Fibroblast of skin of scalp (primary cell): ENCODE measurements at regions not wholly inside any gene's neighbourhood (a gene's known extent, or its start where the extent isn't known, plus 50 kb on each side); places are given as distances from the start of the nearest gene placed in this dataset.

ENCODE experiments used
- DNase-seq: peaks from one replicate; pipeline ENCODE4 v3.0.0-alpha.2; 2013

DNA sequence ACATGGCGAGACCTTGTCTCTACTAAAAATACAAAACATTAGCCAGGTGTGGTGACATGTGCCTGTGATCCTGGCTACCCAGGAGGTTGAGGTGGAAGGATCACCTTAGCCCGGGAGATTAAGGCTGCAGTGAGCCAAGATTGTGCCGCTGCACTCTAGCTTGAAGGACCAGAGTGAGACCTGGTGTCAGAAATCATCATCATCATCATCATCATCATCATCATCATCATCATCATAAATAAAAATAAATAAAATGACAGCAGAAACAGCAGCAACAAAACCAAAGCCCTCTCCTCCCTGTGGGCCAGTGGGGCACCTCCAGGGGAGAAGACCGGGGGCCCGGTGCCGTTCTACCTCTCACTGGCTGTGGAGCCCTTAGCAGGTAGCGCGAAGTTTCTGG lies 281.9 kb upstream of the CRY1 start:
- no peak for DNase-seq

DNA sequence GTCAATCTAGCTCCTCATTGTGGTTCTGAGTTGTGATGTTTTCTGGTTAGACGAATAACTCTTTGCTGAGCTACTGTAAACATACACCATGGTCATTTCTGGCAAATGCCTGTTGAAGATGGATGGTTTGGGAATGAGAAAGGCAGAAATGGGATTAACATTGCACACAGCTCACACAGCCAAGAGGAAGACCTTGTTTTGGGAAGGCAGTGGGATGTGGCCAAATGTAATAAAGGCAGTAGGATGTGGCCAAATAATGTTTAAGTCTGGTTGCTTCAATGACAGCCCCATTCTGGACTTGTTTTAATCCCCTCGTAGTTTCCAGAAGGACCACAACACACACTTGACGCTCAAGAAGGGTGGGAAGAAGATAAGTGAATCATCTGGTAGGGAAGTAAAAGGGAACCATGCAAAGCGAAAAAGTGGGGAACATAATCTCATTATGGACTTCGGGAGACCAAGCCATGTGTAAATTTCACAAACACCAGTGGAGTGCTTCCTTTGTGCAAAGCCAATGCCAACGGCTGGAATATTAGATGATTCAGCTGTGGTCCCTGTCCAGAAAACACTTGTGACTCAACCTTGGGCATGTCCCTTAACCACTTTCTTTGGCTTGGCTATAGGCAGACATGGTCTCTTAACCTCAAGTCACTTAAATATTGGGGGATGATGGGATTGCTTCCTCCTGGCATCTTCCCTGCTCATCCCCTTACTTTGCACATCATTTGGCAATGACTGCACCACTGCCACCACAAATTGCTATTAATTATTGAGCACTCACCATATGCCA lies 284.4 kb upstream of the CRY1 start:
- DNase-seq, result peak; percentile 21

DNA sequence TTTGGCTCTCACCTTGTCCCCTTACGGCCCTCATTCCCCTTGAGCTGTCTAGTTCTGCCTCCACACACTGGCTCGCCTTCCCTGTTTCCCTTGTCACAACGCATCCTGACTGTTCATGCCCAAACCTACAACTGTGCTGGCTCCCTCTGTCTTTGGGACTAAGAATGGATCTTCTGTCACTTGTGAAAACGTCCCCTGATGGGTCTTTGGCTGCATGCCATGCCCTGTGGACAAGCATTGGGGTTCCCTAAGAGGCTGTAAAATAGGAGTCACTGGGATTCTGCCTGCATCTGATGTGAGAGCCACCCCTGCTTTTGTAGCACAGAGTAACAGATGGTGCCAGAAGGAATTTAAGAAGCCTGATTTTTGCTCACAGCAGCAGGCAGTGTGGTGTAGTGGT lies 285.3 kb upstream of the CRY1 start:
- no peak for DNase-seq

DNA sequence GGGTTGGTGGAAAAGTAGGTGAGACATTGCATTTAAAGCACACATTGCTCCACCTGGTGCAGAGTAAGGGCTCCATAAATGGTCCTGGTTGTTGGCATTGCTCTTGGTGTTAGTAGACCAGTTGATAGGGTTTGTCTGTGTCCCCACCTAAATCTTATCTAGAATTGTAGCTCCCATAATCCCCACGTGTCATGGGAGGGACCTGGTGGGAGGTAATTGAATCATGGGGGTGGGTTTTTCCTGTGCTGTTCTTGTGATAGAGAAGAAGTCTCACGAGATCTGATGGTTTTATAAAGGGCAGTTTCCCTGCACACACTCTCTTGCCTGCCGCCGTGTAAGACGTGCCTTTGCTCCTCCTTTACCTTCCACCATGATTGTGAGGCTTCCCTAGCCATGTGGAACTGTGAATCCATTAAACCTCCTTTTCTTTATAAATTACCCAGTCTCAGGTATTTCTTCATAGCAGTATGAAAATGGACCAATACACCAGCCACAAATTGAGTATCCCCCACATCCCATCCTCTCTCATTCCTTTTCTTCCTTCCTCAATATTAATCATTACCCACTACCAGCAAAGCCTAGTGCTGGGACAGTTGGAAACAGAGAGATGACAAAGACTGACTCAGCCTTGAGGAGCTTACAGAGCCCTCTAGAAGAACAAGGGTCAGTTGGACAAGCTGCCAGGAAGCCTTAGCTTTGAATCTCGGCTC lies 285.9 kb upstream of the CRY1 start:
- peak; percentile 17 for DNase-seq

DNA sequence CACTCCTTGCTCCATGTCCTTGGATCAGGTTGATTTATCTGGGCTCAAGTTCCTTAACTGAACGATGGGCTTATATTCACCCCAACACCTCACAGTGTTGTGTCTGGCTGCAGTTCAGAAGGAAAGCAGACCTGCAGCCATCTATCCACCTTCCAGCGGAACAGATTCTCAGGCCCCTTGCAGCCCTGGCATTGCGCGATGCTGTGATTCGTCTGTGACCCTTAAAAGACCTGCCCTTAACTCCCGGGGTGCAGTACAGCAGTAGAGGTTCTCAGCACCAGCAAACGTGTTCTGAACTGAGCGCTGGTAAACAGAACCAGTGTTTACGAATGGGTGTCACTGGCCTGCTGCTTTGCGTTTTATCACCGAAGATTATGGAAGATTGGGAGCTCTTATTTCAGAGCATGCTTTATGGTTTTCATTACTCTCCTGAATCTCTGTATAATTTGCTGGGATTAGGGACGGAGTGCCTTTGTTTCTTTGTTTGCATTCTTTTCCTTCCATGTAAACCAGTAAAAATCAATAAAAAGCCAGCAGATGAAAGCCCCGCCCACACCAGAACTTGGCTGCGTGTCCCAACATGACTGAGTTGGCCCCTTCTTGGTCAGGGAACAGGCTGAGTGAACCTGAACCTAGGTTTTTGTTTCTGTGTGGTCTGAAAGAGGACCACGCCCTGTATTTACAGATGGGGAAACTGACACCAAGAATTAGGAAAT lies 286.7 kb upstream of the CRY1 start:
- DNase-seq, result peak; percentile 26

DNA sequence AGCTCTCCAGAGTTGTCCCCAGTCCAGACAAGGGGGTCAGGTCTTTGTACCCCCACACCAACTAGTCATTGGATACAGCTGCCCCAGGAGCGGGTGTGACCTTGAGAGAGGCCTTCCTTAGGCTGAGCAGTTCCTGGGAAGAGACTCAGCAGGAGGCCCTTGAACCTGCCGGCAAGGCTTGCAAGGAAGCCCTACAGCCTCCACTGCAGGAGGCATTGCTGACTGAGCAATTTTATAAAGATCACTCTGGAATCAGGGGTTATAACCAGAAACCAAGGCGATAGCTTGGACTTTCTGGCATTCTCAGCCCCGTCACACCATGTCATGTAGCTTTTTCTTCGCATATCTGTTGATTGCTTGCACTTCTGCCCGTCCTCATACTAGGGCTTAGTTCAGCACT lies 291.3 kb upstream of the CRY1 start:
- DNase-seq, result no peak

DNA sequence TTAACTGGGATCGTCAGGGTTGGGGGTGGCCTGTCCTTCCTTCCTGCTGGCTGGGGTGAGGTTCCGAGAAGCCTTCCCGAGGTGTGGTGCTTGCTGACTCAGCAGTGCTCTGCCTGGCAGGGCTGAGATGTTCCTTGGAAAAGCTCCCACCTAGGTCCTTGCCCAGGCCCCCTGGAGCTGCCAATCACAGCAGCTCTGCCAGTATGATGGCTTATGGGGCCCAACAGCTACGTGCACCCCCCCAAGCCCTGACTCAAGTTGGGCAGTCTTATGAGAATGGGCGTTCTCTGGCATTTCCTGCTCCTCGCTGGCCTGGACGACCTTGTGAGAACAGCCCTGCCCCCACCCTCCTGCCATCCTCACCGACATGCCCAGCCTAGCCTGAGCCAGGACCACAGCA lies 292.2 kb upstream of the CRY1 start:
- DNase-seq, result peak; percentile 22

DNA sequence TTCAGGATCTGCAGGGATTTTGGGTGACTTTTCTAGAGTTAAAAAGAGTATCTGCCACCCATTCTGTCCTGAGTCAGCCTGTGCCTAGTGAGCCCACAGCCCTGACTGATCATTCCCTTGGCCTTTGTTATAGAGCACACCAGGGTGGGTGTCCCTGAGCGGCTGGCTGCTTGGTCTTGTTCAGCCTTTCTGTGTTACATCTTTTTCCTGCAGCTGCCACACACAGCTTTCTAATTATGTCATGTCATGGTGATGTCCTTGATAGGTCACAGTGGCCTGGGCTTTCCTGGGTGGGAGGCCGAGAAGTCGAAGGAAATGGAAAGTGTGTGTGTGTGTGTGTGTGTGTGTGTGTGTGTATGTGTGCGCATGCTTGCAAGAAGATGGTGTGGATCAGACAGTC lies 293.2 kb upstream of the CRY1 start:
- no peak for DNase-seq

DNA sequence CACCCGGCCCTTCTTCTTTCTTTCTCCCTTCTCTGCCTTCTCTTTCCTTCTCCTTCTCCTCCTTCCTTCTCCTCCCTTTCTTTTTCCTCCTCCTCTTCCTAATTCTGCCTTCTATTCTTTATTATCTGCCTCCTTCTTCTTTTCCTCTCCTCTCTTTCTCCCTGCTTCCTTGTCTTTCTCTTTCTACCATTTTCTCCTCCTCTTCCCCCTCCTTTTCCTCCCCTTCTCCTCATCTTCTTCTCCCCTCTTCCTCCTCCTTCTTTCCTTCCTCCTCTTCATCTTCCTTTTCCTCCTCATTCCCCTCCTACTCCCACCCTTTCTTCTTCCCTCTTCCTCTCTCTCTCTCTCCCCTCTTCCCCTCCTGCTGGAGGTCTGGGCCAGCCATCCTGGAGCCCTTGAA lies 294.9 kb upstream of the CRY1 start:
- DNase-seq, result no peak

DNA sequence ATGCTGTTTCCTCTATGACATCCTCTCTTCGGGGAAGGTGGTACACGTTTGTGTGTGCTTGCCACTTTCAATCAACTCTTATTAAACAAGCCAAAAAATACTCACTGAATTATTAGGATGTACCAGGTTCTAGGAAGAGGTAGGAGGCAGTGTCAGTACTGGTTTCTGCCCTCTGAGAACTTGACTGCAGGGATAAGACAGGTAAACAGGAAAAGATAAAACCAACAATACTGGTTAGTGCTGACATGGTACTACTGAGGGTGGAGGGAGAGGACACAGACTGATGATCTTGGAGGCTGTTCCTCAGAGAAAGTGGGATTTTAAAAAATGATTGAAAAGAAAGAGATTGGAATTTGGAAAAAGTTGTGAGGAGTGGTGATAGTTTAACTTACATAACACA lies 295.2 kb upstream of the PWP1 start:
- no peak for DNase-seq

DNA sequence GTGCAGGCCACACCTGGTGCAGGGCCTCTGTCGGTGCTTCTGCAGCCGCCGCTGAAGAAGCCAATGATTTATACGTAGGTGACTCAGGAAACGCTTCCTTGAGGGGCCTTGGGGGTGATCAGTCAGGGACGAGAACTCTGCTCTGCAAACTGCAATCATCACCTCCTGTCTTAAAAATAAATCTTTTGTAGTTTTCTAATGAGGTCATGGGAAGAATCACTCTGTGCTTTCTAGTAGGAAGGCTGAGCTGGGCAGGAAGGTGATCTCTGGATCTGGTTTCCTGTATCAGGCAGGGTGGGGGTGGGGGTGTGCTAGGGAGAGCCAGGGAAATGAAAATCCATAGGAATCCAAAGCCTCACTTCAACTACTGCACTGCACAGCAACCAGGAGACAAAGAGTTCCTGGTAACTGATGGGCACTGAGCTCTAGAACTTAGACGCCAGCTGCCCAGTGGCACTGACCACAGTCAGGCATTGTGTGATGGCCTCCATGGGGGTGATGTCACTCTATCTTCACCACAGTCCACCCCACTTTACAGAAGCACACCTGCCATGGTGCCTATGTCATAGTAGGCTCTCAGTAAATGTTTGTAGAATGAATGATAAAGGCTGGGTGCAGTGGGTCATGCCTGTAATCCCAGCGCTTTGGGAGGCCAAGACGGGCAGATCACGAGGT lies 292.4 kb upstream of the PWP1 start:
- no peak for DNase-seq

DNA sequence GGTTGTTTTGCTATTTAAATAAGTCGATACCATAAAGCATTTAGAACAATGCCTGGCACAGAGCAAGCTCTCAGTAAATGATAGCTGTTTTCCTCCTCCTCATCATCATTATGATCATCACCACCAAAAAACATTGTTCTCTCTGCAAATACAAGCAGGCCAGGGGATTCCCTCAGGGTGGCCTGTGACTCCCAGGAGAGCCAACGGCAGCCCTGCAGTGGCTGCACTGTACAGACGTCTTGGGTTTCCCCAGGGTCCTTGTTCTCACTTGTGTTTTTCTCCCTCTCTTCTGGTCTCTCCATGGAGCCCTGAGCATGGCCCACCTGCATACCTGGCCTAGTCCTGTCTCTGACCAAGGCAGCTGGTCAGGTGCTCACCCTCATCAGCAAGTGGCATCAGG lies 290.9 kb upstream of the PWP1 start:
- DNase-seq, result no peak

DNA sequence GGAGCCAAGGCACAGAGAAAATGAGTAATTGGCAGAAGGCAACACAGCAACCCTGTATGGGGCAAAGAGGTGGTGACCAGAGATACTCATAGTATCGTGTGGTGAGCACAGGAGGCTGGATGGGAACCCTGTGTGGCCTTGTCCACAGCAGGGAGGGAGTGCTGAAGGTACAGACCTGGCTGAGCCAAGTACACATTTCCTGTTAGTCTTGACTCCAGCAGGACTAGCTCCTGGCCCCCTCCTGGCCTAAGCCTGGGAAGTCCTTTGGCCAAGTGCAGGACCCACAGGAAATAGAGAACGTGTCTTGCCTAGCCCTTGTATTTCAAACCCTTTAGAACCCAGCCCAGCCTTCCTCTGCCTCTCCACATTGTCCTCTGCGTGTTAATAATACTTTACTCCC lies 289.8 kb upstream of the PWP1 start:
- no peak for DNase-seq

DNA sequence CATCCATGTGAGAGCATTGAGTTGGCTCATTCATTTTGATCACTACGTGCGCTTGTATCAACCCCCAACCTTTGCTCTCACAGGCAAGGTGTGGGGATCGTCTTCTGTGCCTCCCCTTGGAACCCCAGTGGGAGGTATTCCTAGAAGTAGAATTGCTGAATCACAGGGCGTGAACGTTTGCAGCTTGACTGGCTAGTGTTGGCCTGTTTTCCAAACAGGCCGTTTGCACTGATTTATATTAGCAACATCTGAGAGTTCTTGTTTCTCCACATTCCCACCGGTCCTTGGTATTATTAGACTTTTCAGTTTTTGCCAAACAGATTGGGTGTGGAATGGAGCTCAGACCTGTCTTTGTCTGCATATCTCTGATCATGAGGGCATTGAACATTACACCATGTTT lies 288.6 kb upstream of the PWP1 start:
- DNase-seq, result no peak

DNA sequence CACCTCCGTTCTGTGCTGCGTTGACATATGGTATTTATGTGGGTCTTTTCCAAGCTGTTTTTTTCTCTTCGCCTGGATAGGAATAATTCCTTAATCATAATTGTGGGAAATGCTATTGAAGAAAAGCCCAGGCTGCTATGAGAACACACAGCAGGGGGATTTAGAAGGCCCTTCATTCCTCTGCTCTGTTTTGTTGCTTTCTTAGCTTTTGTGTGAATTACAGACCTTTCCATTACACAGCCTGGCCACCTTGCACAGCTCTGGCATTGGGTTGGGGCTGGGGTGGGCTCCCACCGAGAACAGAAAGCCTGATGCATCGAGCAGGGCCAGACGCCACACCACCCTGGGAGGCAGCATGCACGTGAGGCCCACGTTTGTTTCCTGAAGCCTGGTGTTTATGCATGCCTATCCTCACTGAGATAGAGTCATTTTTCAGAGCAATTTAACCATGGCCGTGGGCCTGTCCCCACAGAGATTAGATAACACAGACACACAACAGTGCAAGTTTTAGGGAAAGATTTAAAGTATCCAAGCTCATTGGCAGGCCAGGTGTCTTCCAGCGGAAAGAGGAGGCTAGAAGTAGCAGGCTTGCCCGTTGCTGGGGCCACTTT lies 287.6 kb upstream of the PWP1 start:
- DNase-seq, result no peak

DNA sequence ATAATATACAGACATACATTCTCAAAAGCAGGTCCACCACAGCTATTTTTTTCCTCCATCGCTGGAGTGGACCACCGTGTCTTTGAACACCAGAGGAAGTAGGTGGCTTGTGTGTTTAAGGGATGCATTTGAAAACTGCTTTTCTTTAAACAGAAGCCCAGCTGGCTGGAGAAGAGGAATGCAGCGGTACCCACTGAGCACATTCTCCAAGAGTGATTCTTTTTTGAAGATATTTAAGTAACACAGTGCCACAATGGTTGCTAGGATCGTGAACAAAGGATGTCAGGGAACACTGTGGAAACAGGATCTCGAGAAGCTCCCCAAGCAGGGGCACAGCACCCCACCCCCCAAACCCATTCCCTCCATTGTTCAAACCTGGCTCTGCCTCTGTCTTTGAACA lies 286.6 kb upstream of the PWP1 start:
- peak; percentile 50 for DNase-seq

DNA sequence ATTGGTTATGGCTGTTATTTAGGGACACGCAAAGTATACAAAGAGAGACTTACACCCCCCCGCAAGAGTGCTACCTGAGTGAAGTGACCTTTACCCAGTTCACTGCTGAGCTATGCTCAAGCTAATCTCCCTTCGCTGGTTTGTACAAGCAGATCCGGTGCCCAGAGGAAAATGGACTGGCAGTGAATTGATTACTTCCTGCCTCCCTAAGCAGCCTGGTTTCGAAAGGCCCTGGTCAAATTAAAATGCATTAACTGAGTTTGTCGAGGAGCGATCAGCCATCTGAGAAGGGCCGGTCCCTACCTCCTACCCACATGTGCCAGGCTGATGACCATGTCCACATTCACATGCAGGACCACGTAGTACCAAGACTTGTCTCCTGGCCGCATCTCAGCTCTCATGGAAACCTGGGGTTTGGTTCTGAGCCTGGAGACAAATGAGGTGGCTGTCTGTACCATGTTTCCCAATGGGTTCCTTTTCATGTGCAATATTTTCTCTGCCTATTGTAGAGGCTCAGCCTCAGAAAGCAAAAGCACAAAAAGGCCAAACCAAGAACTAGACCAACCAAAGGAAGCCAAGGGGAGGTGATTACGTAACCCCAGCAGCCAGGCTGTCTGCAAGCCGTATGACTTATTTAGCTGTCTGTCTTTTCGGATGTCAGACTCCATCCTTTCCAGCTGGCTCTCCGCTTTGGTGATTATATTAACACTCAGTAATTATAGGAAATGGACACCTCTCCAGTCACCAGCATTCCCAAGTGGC lies 284.7 kb upstream of the PWP1 start:
- peak; percentile 56 for DNase-seq

DNA sequence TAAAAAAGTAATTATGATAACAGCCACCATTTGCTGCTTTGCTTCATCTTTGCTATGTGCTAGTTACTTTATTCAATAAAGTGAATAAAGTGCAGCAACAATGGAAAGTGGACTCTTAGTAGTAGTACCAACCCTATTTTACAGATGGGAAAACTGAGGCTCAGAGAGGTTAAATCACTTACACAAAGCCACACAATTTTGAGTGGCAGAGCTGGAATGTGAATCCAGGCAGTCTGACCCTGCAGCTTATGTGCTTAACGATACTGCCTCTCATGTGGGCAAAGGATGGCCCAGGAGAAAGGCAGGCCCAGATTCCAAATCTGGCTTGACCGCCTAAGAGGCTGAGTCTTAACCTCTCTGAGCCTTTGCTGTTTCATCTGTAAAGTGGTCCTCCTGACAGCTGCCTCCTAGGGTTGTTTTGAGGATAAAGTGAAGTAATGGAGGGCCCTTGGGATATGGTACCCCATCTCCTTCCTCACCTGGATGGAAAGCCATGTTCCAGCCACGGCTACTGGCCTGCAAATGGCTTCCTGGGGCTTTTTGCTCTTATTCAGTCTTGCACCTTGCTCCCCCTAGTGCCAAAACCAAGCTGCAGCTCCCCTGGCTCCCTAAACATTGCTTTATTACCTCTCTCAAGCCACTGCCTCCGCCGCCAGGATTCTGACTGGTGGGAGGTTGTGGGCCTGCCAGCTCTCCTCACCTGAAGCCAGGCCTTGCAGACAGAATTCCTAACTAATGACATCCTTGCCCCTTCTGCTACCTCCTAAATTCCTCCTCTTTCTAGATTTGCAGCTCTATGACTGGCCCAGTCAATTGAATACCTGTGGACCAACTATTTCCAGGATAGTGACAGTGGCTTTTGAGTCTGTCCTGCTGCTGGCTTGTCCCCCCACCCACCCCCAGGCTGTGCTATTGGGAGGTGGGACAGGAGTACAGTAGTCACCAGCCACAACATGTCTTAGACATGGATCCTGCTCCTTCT lies 283.3 kb upstream of the PWP1 start:
- DNase-seq, result peak; percentile 63

DNA sequence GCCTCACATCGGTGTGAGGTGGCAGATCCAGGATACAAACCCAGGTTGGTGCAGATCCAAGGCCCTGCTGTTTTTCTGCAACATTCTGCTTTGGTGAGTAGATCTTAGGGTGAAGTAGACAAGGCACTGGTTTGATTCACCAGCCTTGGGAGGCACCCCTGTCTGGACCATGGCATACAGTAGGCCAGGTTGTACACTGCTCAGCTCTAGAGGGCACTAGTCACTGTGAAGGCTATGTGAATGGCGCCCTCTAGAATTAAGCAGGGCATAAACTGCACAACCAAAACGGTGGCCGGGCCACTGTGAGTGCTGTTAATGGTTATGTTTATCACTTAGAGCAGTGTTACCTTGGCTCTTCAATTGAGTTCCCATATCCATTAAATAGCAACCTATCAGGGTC lies 280.6 kb upstream of the PWP1 start:
- DNase-seq, result peak; percentile 37

DNA sequence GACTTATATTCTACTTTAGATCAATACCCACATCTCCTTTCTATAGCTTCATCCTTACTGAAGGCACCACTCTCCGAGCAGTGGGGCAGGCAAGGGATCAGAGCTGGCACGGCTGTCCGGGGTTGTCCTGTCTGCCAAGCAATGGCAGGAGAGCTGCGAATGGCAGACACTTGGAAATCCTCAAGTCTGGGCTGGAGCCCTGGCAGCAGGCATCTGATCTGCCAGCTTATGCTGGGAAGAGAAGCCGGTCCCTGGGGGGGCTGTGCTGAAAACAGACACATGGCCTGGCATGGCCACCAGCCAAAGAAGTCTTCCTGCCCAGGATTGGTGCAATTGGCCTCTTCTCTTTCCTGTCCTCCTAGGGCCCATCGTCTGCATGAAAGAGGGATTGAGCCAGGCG lies 280.2 kb upstream of the PWP1 start:
- no peak for DNase-seq

DNA sequence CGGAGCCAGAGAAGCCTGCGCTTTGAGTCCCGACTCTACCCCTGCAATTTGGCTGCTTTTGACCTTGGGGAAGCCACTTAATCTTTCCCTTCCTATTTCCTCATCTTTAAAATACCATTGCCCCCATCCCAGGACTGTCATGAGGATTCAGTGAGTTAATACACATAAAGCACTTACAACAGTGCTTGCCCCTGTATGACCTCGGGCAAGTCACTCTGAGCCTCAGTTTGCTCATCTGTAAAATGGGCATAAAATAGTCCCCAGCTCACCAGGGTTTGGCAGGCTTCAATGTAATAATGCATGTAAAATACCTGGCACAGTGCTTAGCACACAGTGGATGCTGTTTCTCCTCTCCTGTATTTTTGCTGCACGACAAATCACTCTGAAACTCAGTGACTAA lies 278.7 kb upstream of the PWP1 start:
- no peak for DNase-seq
